Endothelial cell of hepatic sinusoid (primary cell): ENCODE measurements at regions not wholly inside any gene's neighbourhood (a gene's known extent, or its start where the extent isn't known, plus 50 kb on each side); places are given as distances from the start of the nearest gene placed in this dataset.

Source experiments
- in situ Hi-C: cut with HindIII; loops from 2 replicates; pipeline ENCODE4 v1.10.0; 2017; ENCODE audit warnings: low sequenced_read_pairs

- in situ Hi-C loops = no loop called here
These were observed 190.1 kb upstream of the SYT1 start for GRCh38 chr12:78674311-78675090.

- in situ Hi-C loops = no loop called here
These were observed 184.0 kb upstream of the SYT1 start for GRCh38 chr12:78680596-78680995.

- in situ Hi-C loops = no loop called here
These were observed 181.5 kb upstream of the SYT1 start for GRCh38 chr12:78683031-78683430.

- in situ Hi-C loops = no loop called here
These were observed 180.9 kb upstream of the SYT1 start for GRCh38 chr12:78683626-78684025.

- in situ Hi-C loops = no loop called here
These were observed 180.2 kb upstream of the SYT1 start for GRCh38 chr12:78684419-78684818.

- in situ Hi-C loops = no loop called here
These were observed 168.8 kb upstream of the SYT1 start for GRCh38 chr12:78695749-78696148.

GRCh38 chr12:78696267-78696666 lies 168.3 kb upstream of the SYT1 start:
- in situ Hi-C loops = no loop called here

GRCh38 chr12:78697817-78698415 lies 166.7 kb upstream of the SYT1 start:
- in situ Hi-C loops = no loop called here

- in situ Hi-C loops = no loop called here
These were observed 165.8 kb upstream of the SYT1 start for GRCh38 chr12:78698747-78699146.

GRCh38 chr12:78700565-78700964 lies 164.0 kb upstream of the SYT1 start:
- in situ Hi-C loops = loop anchor here (5.0 kb wide), 1 partner anchor 67 kb away; no protein-coding TSS in a partner anchor

- in situ Hi-C loops = loop anchor here (5.0 kb wide), 1 partner anchor 63 kb away; no protein-coding TSS in a partner anchor
These were observed 160.6 kb upstream of the SYT1 start for GRCh38 chr12:78703820-78704525.

GRCh38 chr12:78711954-78712353 lies 152.6 kb upstream of the SYT1 start:
- in situ Hi-C loops = no loop called here

GRCh38 chr12:78712834-78713481 lies 151.6 kb upstream of the SYT1 start:
- in situ Hi-C loops = no loop called here

GRCh38 chr12:78719721-78720120 lies 144.9 kb upstream of the SYT1 start:
- in situ Hi-C loops = no loop called here

GRCh38 chr12:78721906-78722305 lies 142.7 kb upstream of the SYT1 start:
- in situ Hi-C loops = no loop called here

- in situ Hi-C loops = no loop called here
These were observed 139.5 kb upstream of the SYT1 start for GRCh38 chr12:78725033-78725432.

- in situ Hi-C loops = no loop called here
These were observed 138.5 kb upstream of the SYT1 start for GRCh38 chr12:78725951-78726580.

GRCh38 chr12:78726854-78727253 lies 137.7 kb upstream of the SYT1 start:
- in situ Hi-C loops = no loop called here

- in situ Hi-C loops = no loop called here
These were observed 132.1 kb upstream of the SYT1 start for GRCh38 chr12:78732481-78732880.

GRCh38 chr12:78739653-78740052 lies 124.9 kb upstream of the SYT1 start:
- in situ Hi-C loops = loop anchor here (5.0 kb wide), 1 partner anchor 53 kb away; no protein-coding TSS in a partner anchor

- in situ Hi-C loops = no loop called here
These were observed 118.6 kb upstream of the SYT1 start for GRCh38 chr12:78746001-78746400.
